Panc1 (cell line): ENCODE measurements at regions not wholly inside any gene's neighbourhood (a gene's known extent, or its start where the extent isn't known, plus 50 kb on each side); places are given as distances from the start of the nearest gene placed in this dataset.

ENCODE experiments used
- ATAC-seq: fragments of 200-7000 bp; cut with Tn5 transposase; 2 replicates; pipeline ENCODE4 v1.9.1; 2020; ENCODE audit warnings: mild to moderate bottlenecking, moderate library complexity
- BruUV-seq: library from RNA; stranded (reverse); fragments of 400-500 nt; replicated peaks from 2 replicates; lab custom pipeline; 2021; lab: Mats Ljungman, UMichigan
- CTCF ChIA-PET: fragments of 300-600 bp; sonication (Branson Sonifier 250); formaldehyde crosslinking; loops from one replicate; lab custom pipeline; 2022; ENCODE audit warnings: antibody characterized with exemption; lab: Charles Lee
- POLR2A ChIA-PET: fragments of 300-600 bp; sonication (Branson Sonifier 250); formaldehyde crosslinking; loops from one replicate; lab custom pipeline; 2022; ENCODE audit warnings: antibody characterized with exemption; lab: Charles Lee
- DNase-seq: peaks from one replicate; pipeline ENCODE4 v3.0.0-alpha.2; 2010; ENCODE audit warnings: low read depth, low spot score
- H3K27ac ChIP-seq: 2 replicates; pipeline ENCODE4 v1.5.1; 2011; ENCODE audit warnings: mild to moderate bottlenecking, low read length, inconsistent platforms
- H3K27me3 ChIP-seq: fragments of 200-500 bp; sonication (Bioruptor generic); 2 replicates; pipeline ENCODE4 v1.6.0; 2014; ENCODE audit warnings: low read length, inconsistent platforms; ENCODE audit not compliant: control insufficient read depth, insufficient read depth
- H3K36me3 ChIP-seq: fragments of 200-500 bp; sonication (Bioruptor generic); 2 replicates; pipeline ENCODE4 v1.5.1; 2014; ENCODE audit warnings: inconsistent platforms, mild to moderate bottlenecking, low read length, moderate library complexity; ENCODE audit not compliant: control insufficient read depth, insufficient read depth
- H3K4me1 ChIP-seq: 2 replicates; pipeline ENCODE4 v1.5.1; 2011; ENCODE audit warnings: inconsistent platforms, mild to moderate bottlenecking, low read length, moderate library complexity; ENCODE audit not compliant: control insufficient read depth, insufficient read depth
- H3K4me3 ChIP-seq, 2 experiments: 2 replicates each; pipeline ENCODE4 v1.5.1; 2011 to 2012; ENCODE audit warnings: low read depth in 2 of 2, low read length in 2 of 2, mild to moderate bottlenecking in 2 of 2, inconsistent platforms in 1 of 2, moderate library complexity in 1 of 2
- H3K9me3 ChIP-seq: fragments of 200-500 bp; sonication (Bioruptor generic); 2 replicates; pipeline ENCODE4 v1.5.1; 2014; ENCODE audit warnings: low read depth, mild to moderate bottlenecking, inconsistent platforms, low read length, moderate library complexity; ENCODE audit not compliant: control insufficient read depth, insufficient read depth
- CTCF ChIP-seq: fragments of 450-650 bp; IDR thresholded peaks from 2 replicates; pipeline ENCODE4 v1.5.1; 2017; ENCODE audit warnings: mild to moderate bottlenecking
- POLR2AphosphoS5 ChIP-seq: IDR thresholded peaks from 2 replicates; pipeline ENCODE4 v1.6.1; 2012; ENCODE audit warnings: mild to moderate bottlenecking, low read depth, low read length, moderate library complexity
- REST ChIP-seq, 2 experiments: IDR thresholded peaks; 2 replicates each; pipeline ENCODE4 v1.6.1; 2011 to 2012; ENCODE audit warnings: low read depth in 2 of 2, control low read depth in 1 of 2, low read length in 1 of 2, mild to moderate bottlenecking in 1 of 2, moderate library complexity in 1 of 2; ENCODE audit not compliant: insufficient read depth in 1 of 2
- SIN3A ChIP-seq: IDR thresholded peaks from 2 replicates; pipeline ENCODE4 v1.6.1; 2012; ENCODE audit warnings: low read depth, mild to moderate bottlenecking, low read length, moderate library complexity, borderline replicate concordance; ENCODE audit not compliant: insufficient read depth
- TCF7L2 ChIP-seq: IDR thresholded peaks from 2 replicates; pipeline ENCODE4 v1.6.1; 2011; ENCODE audit warnings: mild to moderate bottlenecking, low read depth, low read length, inconsistent platforms
- in situ Hi-C: cut with HindIII; loops from 2 replicates; pipeline ENCODE4 v1.10.0; 2016; ENCODE audit warnings: low sequenced_read_pairs, low pct_unique_long_range_greater_than_20kb
- intact Hi-C: fragments of 100-400 bp; cut with micrococcal nuclease; formaldehyde crosslinking; loops from one replicate; pipeline ENCODE4 v1.10.0; 2022; ENCODE audit not compliant: unreplicated experiment

- Histone ChIP-seq H3K27ac (no peak overlapping the region), H3K4me1 (no peaks in the 10 kb centered on the region), H3K36me3 (no peaks in the 10 kb centered on the region), H3K4me3 (no peak overlapping the region), H3K27me3 (peaks cover 8% of the 10 kb centered on the region; the same call in 1 of the 2 replicates), H3K9me3 (no peaks in the 10 kb centered on the region)
- intact Hi-C loops = no loop called here
- no peak for DNase-seq
- in situ Hi-C loops = no loop called here
- TF ChIP-seq CTCF = no peak
- no peak for TF ChIP-seq POLR2AphosphoS5
- no peak for TF ChIP-seq SIN3A
- no peak for TF ChIP-seq TCF7L2
- no peak for TF ChIP-seq REST (IDR thresholded peaks at IDR 0.05; ENCODE audit: insufficient read depth in 1 of 2, low read depth in 2 of 2, low read length in 1 of 2)
- ChIA-PET CTCF (no interaction called here), POLR2A (no interaction called here)
- no TSS peak for BruUV-seq
- no peak for ATAC-seq
Observed at GRCh38 chr1:5769760-5770159, 222.5 kb downstream of the NPHP4 start.

GRCh38 chr1:5769146-5769545 lies 223.1 kb downstream of the NPHP4 start:
- Histone ChIP-seq H3K27me3 (peaks cover 8% of the 10 kb centered on the region; the same call in 1 of the 2 replicates), H3K4me3 (no peak overlapping the region), H3K36me3 (no peaks in the 10 kb centered on the region), H3K4me1 (no peaks in the 10 kb centered on the region), H3K9me3 (no peaks in the 10 kb centered on the region), H3K27ac (no peak overlapping the region)
- TF ChIP-seq REST (IDR thresholded peaks at IDR 0.05; ENCODE audit: insufficient read depth in 1 of 2, low read depth in 2 of 2, low read length in 1 of 2) (no peak), CTCF (no peak), TCF7L2 (no peak), SIN3A (no peak), POLR2AphosphoS5 (no peak)
- CTCF ChIA-PET = no interaction called here
- POLR2A ChIA-PET = no interaction called here
- ATAC-seq = no peak
- intact Hi-C loops (no loop called here), in situ Hi-C loops (no loop called here)
- DNase-seq = no peak
- BruUV-seq = no TSS peak
